Epithelial cell of proximal tubule (primary cell): ENCODE measurements at regions not wholly inside any gene's neighbourhood (a gene's known extent, or its start where the extent isn't known, plus 50 kb on each side); places are given as distances from the start of the nearest gene placed in this dataset.
"Not testable (repeated sequence)": the region's sequence is repeated elsewhere in the genome, so short reads cannot be mapped to it uniquely, and the experiment has no call there.

Source experiments
- DNase-seq: peaks from one replicate; pipeline ENCODE4 v3.0.0-alpha.2; 2011; ENCODE audit warnings: low read depth
- H3K4me3 ChIP-seq: 2 replicates; pipeline ENCODE4 v1.5.1; 2011; ENCODE audit warnings: low read depth, mild to moderate bottlenecking, low read length
- CTCF ChIP-seq: conservative IDR thresholded peaks from 2 replicates; pipeline ENCODE4 v1.5.1; 2012; ENCODE audit warnings: low read depth, mild to moderate bottlenecking, low read length

- no peak overlapping the region for H3K4me3 ChIP-seq
- DNase-seq: no peak
- TF ChIP-seq CTCF: no peak
These were observed 1923.4 kb upstream of the CDH9 start for GRCh38 chr5:28961816-28962215.

GRCh38 chr5:28958581-28958980 lies 1920.2 kb upstream of the CDH9 start:
- no peak for TF ChIP-seq CTCF
- no peak overlapping the region for H3K4me3 ChIP-seq
- no peak for DNase-seq

DNA sequence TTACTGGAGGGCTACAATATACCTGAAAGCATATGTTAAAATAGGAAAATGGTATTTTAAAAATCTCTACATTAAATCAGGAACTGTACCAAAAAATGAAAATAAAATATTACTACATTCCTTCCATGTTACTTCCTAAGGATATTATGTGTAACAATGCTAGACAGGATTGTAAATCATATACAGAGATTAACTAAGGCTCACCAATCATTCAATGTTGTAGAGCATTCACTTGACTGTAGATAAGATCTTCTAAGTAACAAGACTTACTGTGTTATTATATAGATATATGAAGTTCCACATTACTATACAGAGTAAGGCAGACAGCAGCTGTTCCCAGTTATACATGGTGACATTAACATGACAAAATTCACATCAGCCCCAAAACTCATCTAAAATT lies 1919.1 kb upstream of the CDH9 start:
- no peak for TF ChIP-seq CTCF
- DNase-seq: no peak
- no peak overlapping the region for H3K4me3 ChIP-seq

DNA sequence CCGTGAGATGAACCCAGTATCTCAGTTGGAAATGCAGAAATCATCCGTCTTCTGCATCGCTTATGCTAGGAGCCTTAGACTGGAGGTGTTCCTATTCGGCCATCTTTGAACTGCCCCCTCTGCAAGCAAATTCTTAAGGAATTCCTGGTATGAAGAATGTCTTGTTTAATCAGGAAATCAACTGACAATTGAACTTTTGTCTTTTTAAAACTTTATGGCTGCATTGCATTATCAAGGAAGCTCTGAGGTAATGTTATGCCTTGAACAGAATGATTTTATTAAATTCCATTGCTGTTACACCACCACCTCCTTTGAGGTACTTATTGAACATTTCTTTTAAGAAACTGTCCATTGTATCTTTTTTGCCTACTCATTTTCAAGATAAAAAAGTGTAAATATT lies 1915.7 kb upstream of the CDH9 start:
- DNase-seq: no peak
- no peak overlapping the region for H3K4me3 ChIP-seq
- TF ChIP-seq CTCF: no peak

GRCh38 chr5:28947865-28948264 lies 1909.5 kb upstream of the CDH9 start:
- DNase-seq: no peak
- TF ChIP-seq CTCF: no peak
- H3K4me3 ChIP-seq: no peak overlapping the region

GRCh38 chr5:28945859-28946258 lies 1907.5 kb upstream of the CDH9 start:
- no peak for TF ChIP-seq CTCF
- no peak overlapping the region for H3K4me3 ChIP-seq
- DNase-seq: no peak

DNA sequence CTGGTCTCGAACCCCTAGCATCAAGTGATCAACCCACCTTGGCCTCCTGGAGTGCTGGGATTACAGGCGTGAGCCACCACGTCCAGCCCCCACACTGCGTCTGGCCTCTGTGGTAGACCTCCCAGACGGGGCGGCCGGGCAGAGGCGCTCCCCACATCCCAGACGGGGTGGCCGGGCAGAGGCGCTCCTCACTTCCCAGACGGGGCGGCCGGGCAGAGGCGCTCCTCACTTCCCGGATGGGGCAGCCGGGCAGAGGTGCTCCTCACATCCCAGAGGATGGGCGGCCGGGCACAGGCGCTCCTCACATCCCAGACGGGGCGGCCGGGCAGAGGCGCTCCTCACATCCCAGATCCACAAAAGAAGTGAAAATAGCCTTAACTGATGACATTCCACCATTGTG lies 1891.0 kb upstream of the CDH9 start:
- not testable (repeated sequence) for DNase-seq, H3K4me3 ChIP-seq

DNA sequence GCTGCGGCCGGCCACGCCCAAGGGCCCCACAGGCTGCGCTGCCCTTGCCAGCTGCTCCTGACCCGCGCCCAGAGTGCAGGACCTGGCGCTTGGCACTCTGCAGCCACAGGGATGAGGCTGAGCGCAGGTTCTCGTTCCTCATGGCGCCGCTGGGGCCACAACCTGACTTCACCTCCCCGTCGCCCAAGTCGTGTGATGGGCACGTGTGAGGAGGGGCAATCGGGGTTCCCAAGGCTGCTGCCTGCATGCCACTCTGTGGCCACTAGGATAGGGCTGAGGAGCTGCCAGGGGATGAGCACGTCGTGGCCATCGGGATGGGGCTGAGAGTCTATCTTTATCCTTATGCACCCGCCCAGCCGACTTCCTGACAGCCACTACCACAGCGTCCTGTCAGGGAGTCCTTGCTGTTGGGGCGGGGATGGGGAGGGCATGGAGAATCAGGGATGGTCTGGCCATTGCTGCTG lies 1890.0 kb upstream of the CDH9 start:
- H3K4me3 ChIP-seq, DNase-seq: not testable (repeated sequence)
